ENCODE measurements at regions not wholly inside any gene's neighbourhood (a gene's known extent, or its start where the extent isn't known, plus 50 kb on each side); places are given as distances from the start of the nearest gene placed in this dataset.

DNA sequence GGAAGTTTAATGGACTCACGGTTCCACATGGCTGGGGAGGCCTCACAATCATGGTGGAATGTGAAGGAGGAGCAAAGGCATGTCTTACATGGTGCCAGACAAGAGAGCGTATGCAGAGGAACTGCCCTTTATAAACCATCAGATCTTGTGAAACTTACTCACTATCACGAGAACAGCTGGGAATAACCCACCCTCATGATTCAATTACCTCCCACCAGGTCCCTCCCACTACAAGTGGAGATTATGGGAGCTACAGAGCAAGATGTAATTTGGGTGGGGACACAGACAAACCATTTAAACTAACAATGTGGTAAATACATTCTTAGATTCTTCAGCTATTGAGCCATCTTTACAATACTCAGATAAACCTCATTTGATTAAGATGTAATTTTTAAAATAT is 176.1 kb downstream of the SH3BP4 start:
- Histone ChIP-seq H3K27ac (no peak overlapping the region), H3K27me3 (peaks cover 0 to 11% (median 0%) of the 10 kb centered on the region in 4 donors), H3K9me3 (no peaks in the 10 kb centered on the region), H3K36me3 (no peaks in the 10 kb centered on the region), H3K4me1 (no peaks in the 10 kb centered on the region), H3K4me3 (no peak overlapping the region)
- 64 to 83% methylated on average over 3 of the region's 3 CpGs for WGBS, 2 donors
- intact Hi-C loops (cut with DNase I), result no loop called here
- TF ChIP-seq POLR2A (IDR thresholded peaks at IDR 0.05), result no peak
- TF ChIP-seq, protein P1, sequence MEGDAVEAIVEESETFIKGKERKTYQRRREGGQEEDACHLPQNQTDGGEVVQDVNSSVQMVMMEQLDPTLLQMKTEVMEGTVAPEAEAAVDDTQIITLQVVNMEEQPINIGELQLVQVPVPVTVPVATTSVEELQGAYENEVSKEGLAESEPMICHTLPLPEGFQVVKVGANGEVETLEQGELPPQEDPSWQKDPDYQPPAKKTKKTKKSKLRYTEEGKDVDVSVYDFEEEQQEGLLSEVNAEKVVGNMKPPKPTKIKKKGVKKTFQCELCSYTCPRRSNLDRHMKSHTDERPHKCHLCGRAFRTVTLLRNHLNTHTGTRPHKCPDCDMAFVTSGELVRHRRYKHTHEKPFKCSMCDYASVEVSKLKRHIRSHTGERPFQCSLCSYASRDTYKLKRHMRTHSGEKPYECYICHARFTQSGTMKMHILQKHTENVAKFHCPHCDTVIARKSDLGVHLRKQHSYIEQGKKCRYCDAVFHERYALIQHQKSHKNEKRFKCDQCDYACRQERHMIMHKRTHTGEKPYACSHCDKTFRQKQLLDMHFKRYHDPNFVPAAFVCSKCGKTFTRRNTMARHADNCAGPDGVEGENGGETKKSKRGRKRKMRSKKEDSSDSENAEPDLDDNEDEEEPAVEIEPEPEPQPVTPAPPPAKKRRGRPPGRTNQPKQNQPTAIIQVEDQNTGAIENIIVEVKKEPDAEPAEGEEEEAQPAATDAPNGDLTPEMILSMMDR (IDR thresholded peaks at IDR 0.05), result no peak
- DNase-seq, result no peak

DNA sequence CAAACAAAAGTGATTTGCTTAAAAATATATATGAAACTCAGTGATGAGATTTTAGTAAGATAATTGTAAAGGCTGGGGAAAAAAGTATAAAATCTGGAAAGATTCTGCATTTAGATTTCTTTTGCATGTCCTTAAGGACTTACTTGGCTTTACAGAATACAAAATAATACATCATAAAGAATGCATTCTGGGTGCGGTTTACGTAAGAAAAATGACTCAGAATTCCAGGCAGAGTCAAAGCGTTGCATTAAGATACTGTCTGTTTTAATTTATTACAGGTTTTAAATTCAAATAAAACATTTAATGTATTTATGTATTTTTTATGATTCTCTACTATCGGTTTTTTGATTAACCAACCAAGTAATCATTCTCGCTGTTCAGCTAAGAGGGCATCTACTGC is 178.0 kb downstream of the SH3BP4 start:
- no peaks in the 10 kb centered on the region for H3K4me1 ChIP-seq
- TF ChIP-seq, protein P1 (IDR thresholded peaks at IDR 0.05), result no peak
- TF ChIP-seq POLR2A (IDR thresholded peaks at IDR 0.05), result no peak
- intact Hi-C loops (cut with DNase I), result loop anchor here (10.0 kb wide), 1 partner anchor 615 kb away; no protein-coding TSS in a partner anchor
- no peak for DNase-seq
- peaks cover 0 to 11% (median 0%) of the 10 kb centered on the region in 4 donors for H3K27me3 ChIP-seq
- no peak overlapping the region for H3K27ac ChIP-seq
- WGBS, 2 donors, result 49 to 69% methylated on average over 5 of the region's 5 CpGs
- H3K4me3 ChIP-seq, result no peak overlapping the region
- no peaks in the 10 kb centered on the region for H3K36me3 ChIP-seq
- no peaks in the 10 kb centered on the region for H3K9me3 ChIP-seq

- Histone ChIP-seq H3K4me3 (no peak overlapping the region), H3K27me3 (peaks cover 0 to 11% (median 0%) of the 10 kb centered on the region in 4 donors), H3K9me3 (no peaks in the 10 kb centered on the region), H3K4me1 (no peaks in the 10 kb centered on the region), H3K36me3 (no peaks in the 10 kb centered on the region), H3K27ac (no peak overlapping the region)
- 90 to 95% methylated on average over 19 to 20 of the region's 21 CpGs for WGBS, 2 donors
- intact Hi-C loops (cut with DNase I), result loop anchor here (10.0 kb wide), 1 partner anchor 613 kb away; no protein-coding TSS in a partner anchor
- DNase-seq, result no peak
- TF ChIP-seq POLR2A (IDR thresholded peaks at IDR 0.05), result no peak
- TF ChIP-seq, protein P1 (IDR thresholded peaks at IDR 0.05), result no peak
These were observed 179.8 kb downstream of the SH3BP4 start for GRCh38 chr2:235131334-235132305.

GRCh38 chr2:235132651-235133050 is 180.8 kb downstream of the SH3BP4 start:
- intact Hi-C loops (cut with DNase I), result loop anchor here (10.0 kb wide), 1 partner anchor 612 kb away; no protein-coding TSS in a partner anchor
- no peaks in the 10 kb centered on the region for H3K9me3 ChIP-seq
- peaks cover 0 to 11% (median 0%) of the 10 kb centered on the region in 4 donors for H3K27me3 ChIP-seq
- no peaks in the 10 kb centered on the region for H3K4me1 ChIP-seq
- TF ChIP-seq, protein P1 (IDR thresholded peaks at IDR 0.05), result no peak
- no peak for TF ChIP-seq POLR2A (IDR thresholded peaks at IDR 0.05)
- H3K36me3 ChIP-seq, result no peaks in the 10 kb centered on the region
- DNase-seq, result no peak
- 85 to 94% methylated on average over 2 of the region's 2 CpGs for WGBS, 2 donors
- H3K4me3 ChIP-seq, result no peak overlapping the region
- no peak overlapping the region for H3K27ac ChIP-seq

- DNase-seq, result no peak
- peaks cover 0 to 11% (median 0%) of the 10 kb centered on the region in 4 donors for H3K27me3 ChIP-seq
- H3K36me3 ChIP-seq, result no peaks in the 10 kb centered on the region
- TF ChIP-seq, protein P1 (IDR thresholded peaks at IDR 0.05), result no peak
- TF ChIP-seq POLR2A (IDR thresholded peaks at IDR 0.05), result no peak
- intact Hi-C loops (cut with DNase I), result loop anchor here (10.0 kb wide), 1 partner anchor 611 kb away; no protein-coding TSS in a partner anchor
- no peaks in the 10 kb centered on the region for H3K9me3 ChIP-seq
- no peak overlapping the region for H3K27ac ChIP-seq
- 50 to 60% methylated on average over 1 to 2 of the region's 2 CpGs for WGBS, 2 donors
- H3K4me1 ChIP-seq, result no peaks in the 10 kb centered on the region
- H3K4me3 ChIP-seq, result no peak overlapping the region
These were observed 182.0 kb downstream of the SH3BP4 start for GRCh38 chr2:235133837-235134236.
